Right lung (tissue), 2 donors: ENCODE measurements at regions not wholly inside any gene's neighbourhood (a gene's known extent, or its start where the extent isn't known, plus 50 kb on each side); places are given as distances from the start of the nearest gene placed in this dataset.
A peak's percentile ranks its signal among the peaks of the same experiment; 100 is the strongest.
"Not testable (repeated sequence)": the region's sequence is repeated elsewhere in the genome, so short reads cannot be mapped to it uniquely, and the experiment has no call there.

Source experiments
- DNase-seq, 2 donors: peaks; one replicate each; pipeline ENCODE4 v3.0.0-alpha.2; 2013

GRCh38 chr1:191348328-191348727 lies 809.9 kb upstream of the RGS18 start:
- no peak for DNase-seq

DNA sequence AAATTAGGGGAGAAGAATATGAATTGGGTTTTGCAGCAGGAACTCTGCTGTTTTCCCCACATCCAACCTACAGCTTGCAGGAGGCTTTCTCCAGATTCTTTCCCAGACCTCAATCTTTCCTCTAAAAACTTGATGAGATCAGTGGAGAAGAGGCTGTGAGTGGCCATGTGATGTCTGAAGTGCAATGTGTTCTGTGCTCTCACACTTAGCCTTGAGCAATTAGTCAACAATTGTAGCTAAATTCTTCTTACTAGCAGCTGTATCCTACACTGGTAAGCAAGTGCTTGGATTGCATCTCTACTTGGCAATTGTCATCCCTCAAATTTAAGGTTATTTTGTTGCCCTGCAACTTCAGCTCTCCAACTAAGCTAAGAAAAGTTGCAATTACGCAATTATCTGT lies 807.3 kb upstream of the RGS18 start:
- no peak for DNase-seq

- no peak for DNase-seq
These were observed 799.5 kb upstream of the RGS18 start for GRCh38 chr1:191358724-191359123.

DNA sequence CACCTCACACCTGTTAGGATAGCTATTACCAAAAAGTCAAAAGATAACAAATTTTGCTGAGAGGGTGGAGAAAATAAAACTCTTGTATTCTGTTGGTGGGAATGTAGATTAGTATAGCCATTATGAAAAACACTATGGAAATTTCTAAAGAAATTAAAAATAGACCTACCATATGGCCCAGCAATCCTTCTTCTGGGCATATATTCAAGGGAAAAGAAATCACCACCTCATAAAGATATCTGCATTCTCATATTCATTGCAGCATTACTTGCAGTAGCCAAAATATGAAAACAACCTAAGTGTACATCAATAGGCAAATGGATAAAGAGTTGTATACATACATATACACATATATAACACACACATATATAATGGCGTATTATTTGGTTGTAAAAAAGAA lies 791.6 kb upstream of the RGS18 start:
- DNase-seq = no peak

DNA sequence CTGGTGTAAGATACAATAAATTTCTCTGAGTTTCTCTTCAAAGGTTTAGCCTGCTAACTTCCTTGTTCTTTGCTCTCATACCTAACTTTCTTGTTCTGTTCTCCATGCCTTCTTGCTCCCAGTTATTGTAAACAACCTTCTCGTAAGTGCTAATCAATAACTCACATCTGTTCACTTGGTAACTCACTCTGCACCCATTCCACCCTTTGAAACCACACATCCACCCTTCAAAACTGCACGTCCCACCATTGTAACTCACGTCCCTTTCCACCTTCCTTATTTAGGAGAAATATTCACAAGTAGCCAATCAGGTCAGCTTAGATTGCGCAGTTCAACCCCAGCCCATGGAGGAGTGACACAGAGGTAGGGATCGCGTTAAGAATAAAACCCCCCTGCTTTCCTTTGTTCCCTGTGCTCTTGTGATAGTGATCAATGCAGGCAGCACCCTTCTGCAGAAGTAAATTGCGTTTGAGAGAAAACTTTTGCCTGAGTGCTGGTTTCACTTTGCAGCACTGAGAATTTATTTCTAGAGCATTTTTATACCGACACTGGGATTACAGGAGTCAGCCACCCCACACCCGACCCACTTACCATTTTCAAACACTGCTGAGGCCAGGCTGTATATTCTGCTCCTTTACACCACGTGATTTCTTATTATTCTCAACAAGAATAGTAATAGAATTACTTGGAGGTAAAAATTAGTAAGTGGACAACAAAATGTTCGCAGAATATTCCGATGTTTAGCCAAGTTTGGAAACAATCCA lies 789.2 kb upstream of the RGS18 start:
- no peak for DNase-seq

GRCh38 chr1:191371626-191372025 lies 786.6 kb upstream of the RGS18 start:
- peak in 1 of 2 donors; percentile 8 for DNase-seq

DNA sequence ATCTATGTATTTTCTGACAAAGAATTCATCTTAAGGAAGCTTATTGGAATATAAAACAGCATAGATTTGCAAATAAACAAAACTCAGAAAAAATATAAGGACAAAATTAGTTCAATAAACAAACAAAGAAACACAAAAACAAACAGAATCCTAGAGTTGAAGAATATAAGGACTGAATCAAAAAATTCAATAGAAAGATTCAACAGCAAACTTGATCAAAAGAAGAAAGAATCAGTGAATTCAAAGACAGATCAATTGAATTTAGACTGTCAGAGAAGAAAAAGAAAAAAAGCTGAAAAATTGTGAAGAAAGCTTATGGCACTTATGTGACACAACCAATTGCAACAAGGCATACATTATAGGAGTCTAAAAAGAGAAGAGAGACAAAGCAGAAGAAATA lies 770.0 kb upstream of the RGS18 start:
- no peak for DNase-seq

GRCh38 chr1:191396622-191397021 lies 761.6 kb upstream of the RGS18 start:
- DNase-seq = no peak

- no peak for DNase-seq
These were observed 759.7 kb upstream of the RGS18 start for GRCh38 chr1:191398551-191398950.

DNA sequence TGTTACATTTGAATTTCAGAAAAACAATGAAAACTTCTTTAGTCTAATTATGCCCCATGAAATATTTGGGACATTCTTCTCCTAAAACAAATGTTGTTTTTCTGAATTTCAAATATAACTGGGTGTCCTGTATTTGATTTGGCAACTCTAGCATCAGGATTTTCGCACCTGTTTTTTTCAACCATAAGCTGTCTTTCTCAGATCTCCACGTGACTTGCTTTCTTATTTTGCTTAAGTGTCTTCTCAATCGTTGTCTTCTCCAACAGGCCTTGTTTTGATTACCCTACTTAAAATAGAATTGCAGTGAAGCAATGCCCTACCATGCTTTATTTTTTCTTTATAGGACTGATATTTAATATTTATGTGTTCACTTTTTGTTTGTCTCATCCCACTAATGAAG lies 752.8 kb upstream of the RGS18 start:
- DNase-seq = no peak

GRCh38 chr1:191414981-191415640 lies 743.2 kb upstream of the RGS18 start:
- no peak for DNase-seq

- DNase-seq = no peak
These were observed 738.4 kb upstream of the RGS18 start for GRCh38 chr1:191419842-191420241.

DNA sequence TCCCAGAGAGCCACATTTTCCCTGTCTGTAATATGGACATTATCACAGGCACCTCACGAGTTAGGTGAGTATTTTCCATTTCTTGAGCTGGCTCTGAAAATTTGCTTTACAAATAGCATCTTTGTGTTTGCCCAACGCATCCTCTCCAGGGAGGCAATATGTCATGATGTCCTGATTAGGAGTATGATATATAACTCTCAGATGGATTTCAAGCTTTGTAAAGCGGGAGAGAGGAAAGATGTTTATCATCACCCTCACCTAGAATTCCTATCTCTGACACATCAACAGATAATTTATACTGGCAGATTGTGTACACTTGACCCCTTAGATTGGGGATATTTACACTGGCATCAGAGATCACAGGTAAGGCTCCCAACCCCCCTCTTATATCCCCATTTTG lies 730.7 kb upstream of the RGS18 start:
- no peak for DNase-seq

GRCh38 chr1:191432817-191433216 lies 725.4 kb upstream of the RGS18 start:
- no peak for DNase-seq

DNA sequence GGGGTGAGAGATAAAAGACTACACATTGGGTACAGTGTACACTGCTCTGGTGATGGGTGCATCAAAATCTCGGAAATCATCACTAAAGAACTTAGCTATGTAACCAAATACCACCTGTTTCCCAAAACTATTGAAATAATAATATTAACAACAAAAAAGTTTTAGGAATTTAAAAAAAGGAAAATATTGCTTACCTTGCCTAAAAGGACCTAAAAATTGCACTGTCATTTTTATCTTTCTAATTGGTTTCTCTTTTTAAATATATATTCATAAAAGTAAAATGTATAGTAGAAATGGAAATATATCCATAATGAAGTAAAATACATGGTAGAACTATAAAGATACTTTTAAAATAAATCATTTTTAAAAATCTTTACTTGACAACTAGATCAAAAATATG lies 719.3 kb upstream of the RGS18 start:
- DNase-seq = no peak

GRCh38 chr1:191448279-191448678 lies 710.0 kb upstream of the RGS18 start:
- not testable (repeated sequence) for DNase-seq

GRCh38 chr1:191452586-191452985 lies 705.7 kb upstream of the RGS18 start:
- DNase-seq = no peak

GRCh38 chr1:191453487-191453886 lies 704.8 kb upstream of the RGS18 start:
- DNase-seq = no peak

- no peak for DNase-seq
These were observed 700.4 kb upstream of the RGS18 start for GRCh38 chr1:191457889-191458288.

- no peak for DNase-seq
These were observed 698.0 kb upstream of the RGS18 start for GRCh38 chr1:191460234-191460633.

GRCh38 chr1:191483988-191484387 lies 674.3 kb upstream of the RGS18 start:
- no peak for DNase-seq

GRCh38 chr1:191490303-191490702 lies 668.0 kb upstream of the RGS18 start:
- DNase-seq = no peak

- no peak for DNase-seq
These were observed 663.2 kb upstream of the RGS18 start for GRCh38 chr1:191495040-191495439.

DNA sequence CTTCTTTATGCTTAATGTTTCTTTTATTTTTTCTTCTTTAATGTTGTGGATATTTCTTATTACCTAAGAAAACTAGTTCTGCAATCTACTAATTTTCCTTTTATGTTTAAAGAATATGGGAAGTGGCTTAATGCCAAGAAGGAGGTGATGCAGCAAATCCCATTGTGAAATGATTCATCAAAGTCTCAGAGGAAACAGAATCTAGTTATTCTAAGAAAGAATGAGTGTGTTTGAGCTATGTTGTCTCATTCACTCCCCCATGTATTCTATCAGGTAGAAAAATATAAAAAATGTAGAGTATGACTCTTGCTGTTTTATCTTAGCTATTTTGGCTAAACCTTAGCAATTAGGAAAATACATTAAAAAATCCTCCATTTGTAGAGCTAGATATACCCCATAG lies 659.9 kb upstream of the RGS18 start:
- no peak for DNase-seq
